KG1 (cell line): ENCODE measurements at regions not wholly inside any gene's neighbourhood (a gene's known extent, or its start where the extent isn't known, plus 50 kb on each side); places are given as distances from the start of the nearest gene placed in this dataset.

Source experiments
- DNase-seq: peaks from one replicate; lab custom pipeline; 2025; lab: John Stamatoyannopoulos, UW

DNA sequence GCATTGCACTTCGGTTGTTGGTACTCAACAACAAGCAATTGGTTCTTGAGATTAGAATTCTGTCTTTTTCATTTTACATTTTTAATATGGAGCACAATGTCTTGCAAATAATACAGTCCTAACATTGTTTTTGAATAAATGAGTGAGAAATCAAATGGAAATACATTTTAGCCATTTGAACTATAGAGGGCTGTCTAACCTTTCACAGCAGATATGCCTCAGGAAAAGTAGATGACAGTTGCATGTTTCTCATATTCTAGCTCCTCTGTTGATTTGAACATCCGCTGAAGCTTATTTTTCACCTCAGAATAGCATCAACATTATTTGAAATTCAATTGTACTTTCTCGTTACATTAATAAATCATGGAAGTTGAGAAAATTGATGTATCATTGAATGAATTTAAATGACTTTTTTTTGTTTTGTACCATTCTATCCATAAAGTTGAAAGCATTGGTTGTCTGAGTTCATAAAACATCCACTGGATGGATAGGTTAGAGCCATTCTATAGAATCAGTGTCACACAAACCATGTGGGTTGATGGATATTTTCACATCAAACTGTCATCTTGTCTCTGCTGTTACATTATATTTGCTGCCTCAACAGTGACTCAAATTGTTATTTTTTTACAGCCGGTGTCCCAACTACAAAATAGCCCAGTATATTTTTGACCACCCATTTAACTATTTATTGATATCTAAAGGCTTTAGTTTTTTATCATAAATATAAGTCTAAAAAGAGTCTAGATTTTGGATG is 928.3 kb downstream of the NSUN3 start:
- no peak for DNase-seq

DNA sequence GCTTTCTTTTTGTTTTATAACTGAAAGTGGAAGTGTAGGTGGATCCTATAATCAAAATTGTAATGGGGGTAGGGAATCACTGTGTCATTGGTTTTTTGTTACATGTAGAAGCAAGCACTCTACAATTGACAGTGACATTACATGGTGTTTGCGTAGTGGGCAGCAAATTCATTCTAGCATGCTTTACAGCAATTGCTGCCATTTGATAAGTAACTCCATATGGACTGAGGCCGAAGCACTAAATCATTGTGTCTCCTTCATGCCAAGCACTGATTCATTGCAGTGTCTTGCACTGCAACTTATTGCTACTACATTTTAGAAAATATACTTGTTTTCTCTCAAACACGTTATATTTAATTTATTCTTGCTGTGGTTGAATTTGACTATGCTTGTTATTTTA is 933.9 kb downstream of the NSUN3 start:
- DNase-seq: no peak

DNA sequence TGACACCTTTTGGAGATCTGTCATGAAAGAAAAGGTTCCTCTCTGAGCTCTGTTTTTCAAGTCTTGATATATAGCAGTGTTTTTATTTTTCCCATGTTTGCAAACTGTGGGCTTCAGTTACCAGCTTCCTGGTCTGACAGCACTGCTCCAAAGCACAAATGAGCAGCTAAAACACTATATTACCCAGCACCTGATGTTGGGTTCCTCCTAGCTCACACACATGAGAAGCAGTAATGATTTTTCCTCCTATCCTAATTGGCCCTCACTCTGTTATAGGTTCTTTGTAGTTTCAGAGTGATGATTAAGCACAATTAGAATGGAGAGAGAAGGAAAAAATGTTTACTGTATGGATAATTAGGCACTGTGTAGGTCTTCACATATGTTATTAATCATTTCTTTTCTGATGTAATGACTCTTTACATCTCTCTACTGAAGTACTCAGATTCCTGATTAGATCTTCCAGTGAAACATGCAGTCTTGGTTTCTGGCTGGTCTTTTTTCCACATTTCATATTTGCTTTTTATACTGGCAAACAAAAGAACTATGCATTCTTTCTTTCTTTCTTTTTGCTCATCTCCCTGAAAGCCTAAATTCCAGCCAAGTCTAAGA is 939.7 kb downstream of the NSUN3 start:
- no peak for DNase-seq

DNA sequence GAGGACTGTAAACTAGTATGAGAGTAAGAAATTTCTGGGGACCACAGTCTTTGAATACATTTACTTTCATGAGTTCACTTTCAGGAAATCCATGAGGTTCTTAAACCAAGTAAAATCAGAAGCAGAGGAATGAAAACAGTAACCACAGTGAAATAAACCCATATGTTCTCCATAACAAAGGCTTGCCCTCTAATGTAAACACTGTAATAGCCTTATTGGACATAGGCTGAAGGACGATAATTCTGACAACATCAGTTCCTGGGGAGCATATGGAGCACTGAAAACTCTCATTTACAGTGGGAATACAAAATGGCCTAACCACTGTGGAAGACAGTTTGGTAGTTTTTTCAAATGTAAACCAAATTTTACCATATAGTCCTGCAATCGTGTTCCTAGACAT is 965.8 kb downstream of the NSUN3 start:
- no peak for DNase-seq

DNA sequence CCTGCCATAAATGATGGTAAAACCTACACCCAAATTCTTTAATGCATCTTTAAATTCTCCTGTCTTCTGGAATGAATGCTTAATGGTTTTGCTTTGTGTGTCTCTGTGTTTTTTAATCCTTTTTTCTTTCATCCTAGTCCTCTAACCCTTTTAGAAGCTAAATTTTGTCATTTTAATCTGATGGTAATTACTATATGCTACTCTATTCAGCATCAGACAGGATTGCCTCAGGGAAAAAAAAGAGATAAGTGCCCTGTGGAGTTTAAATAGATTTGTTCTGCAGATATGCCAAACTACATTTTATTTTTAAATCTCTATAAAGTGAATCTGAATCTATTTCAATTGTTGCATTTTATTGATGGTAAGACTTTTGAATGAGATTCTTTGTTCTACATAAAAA is 966.8 kb downstream of the NSUN3 start:
- no peak for DNase-seq

DNA sequence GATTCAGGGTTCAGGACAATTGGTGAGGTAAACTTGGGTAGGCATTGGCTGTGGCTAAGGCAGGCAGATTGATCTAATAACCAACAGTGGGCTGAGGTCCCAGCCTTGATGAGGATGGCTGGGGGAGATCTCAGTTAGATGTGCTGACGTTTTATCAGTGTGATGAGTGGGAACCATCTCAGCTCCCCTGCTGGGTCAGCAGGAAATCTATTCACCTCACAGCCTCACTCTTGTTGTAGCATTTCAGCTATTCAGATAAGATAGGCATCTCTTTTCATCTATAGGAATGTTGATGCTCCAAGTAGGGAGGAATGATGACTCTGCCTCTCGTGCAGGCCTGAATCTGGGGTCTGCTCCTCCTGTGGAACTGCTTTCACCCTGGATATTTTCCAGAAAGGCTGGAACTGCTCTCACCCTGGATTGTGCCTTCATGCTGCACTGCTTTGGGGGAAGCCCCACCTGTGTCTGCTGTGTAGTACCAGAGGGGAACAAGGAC is 973.7 kb downstream of the NSUN3 start:
- DNase-seq: no peak

DNA sequence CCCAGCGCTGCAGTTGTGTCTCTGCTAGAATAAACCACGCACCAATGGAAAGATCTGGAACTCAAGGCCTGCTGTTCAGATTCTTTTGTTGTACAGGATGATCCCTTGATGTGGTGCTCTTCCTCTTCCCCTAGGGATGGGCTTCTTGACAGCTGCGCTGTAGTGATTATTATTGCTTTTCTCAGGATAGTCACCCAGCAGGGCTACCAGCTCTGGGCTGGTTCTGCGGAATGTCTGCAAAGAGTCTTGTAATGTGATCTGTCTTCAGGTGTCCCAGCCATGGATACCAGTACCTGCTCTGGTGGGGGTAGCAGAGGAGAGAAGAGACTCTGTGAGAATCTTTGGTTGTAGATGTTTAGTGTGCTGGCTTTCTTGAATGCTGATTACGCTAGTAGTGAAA is 974.2 kb downstream of the NSUN3 start:
- no peak for DNase-seq

DNA sequence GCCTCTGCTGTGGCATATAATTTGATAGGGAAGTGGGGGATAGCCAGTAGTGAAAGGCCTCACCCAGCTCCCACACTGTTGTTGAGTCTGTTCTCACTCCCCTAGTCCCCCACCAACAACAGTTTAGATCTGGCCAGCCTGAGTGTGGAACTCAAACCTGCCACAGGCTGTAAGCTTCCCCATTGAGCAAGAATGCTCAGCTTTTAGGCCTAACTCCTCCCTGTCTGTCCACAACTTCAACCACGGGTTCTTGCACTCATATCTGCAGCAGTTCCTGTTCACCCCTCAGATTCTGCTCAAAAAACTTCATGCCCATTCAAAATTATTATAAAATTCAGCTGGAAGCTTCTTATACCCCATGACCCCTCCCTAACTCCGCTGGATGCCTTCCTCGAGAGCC is 975.1 kb downstream of the NSUN3 start:
- DNase-seq: no peak

DNA sequence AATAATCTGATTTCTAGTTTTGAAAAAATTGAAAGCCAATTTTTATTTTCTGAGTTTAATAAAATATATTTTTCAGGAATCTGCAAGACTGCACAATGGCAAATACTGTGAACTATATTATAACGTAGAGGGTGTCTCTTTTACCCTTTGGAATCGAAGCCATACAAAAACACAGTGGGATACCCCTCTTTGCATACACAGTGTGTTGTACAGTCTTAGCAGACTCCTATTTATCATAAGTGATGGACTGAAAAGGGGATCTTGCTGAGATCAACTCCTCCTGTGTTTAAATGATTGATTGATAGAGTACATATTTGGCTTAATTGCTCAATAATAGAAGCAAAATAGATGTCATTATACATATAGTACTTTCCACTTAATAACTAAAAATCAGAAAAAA is 981.2 kb downstream of the NSUN3 start:
- DNase-seq: no peak

DNA sequence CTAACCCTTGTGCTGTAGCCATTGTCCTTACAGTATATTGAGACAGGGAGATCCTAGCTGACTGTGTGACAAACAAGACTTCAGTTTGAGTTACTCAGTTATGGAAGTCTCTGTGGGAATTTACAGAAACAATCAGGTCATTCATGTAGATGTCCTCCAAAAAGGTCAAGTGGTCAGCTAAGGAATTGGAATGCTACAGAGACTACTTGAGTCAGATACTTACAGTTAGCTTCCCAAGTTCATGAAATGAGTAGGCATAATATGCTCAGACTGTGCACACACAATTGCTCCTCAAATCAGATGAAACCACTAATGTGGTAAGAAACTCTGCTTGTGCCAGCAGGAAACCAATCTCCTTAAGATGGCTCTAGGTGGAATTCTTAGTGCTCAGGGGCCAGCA is 985.7 kb downstream of the NSUN3 start:
- DNase-seq: no peak

DNA sequence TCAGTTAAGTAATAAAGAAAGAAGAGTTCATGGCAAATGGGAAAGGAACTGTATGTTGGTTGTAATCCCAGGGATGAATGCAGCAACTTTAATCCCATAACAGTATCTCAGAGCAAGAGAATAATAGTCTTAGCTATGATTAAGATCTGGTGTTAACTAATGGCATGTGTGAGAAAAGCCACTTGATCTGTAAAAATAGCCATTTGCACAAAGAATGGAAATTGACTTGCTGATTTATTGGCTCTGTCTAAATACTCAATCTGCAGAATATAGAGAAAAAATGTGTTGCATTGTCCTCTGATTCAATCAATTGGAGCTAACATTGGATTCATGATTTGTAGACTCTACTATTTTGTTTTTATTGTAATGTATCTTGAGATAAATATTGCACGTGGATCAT is 987.0 kb downstream of the NSUN3 start:
- no peak for DNase-seq

DNA sequence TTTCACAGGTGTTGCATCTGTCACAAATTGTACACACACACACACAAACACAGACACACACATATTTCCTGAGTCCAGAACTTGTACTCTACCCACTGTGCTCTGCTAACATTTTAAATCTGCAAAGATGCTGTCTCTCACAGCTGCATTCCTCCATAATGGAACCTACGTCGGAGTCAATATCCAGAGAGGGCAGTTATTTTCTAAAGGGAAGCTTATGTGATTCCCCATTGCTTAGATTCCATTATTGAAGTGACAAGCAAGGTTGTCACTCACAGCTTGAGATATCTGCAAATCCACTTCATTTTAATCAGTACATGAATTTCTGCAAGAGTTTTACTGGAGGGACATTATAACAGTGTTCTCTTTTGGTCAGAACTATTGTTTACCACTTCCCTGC is 992.4 kb downstream of the NSUN3 start:
- no peak for DNase-seq

DNA sequence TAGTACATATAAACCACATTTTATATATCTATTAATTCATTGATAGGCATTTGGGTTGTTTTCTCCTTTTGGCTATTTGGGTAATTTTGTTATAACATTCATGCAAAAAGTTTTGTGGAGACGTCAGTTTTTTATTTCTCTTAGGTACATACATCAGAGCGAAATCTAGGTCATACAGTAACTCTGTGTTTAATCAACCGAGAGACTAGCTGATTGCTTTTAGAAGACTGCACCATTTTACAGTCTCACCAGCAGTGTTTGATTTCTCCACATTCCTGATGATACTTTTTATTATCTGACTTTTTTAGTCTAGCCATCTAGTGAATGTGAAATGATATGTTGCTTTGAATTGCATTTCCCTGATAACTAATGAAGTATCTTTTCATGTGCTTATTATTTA is 1019.3 kb downstream of the NSUN3 start:
- no peak for DNase-seq

DNA sequence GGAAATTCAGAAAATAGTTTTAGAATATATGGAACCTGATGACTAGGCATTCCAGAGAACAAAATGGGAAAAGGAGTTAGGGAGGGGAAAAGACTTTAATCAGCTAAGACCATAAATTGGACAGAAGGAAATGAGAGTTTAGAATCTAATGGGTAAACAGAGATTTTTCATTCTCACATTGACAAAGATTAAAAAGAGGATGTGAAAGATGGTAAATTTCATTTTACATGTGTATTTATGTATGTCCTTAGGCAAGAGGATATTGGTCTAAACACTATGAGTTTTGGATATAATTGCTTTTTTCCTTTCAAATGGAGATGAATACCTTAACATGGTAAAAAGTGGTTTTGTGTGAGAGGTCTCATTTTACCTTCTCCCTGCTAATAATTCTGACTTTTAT is 1021.9 kb downstream of the NSUN3 start:
- DNase-seq: no peak

DNA sequence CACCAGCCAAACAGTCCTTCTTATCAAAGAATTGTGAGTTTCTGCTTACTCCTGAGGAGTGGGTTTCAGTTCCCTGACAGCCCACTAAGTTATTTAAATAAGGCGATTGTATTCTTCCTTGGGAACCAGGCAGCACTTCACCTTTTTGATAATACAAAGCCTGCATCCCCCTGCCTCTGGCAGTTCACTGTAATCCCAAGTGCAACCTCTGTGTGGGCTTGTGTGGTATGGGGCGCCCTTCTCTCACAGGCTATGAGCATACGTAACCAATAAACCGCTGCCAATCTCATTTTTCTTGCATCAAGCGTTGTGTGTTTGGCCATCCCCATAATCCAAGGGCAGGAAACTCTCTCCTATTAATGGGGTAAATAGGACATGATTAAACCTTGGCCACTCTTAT is 1025.6 kb downstream of the NSUN3 start:
- DNase-seq: no peak

DNA sequence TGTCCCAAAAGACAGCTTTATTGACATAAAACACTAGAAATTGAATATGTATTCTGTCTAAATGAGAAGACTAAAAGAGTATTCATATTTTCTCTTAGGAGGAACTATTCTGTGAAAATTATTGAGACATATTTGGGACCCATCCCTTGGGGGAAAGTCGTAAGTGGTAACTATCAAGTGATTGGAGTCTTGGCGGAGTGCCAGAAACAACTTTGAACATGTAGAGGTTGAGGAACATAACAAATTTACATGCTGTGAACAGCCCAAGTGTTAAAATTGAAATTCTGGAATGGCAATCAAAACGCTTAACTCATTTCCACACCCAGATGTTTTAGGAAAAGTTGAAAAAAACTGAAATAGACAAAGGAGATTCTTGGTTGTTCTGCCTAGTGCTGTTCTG is 1034.6 kb downstream of the NSUN3 start:
- DNase-seq: no peak

DNA sequence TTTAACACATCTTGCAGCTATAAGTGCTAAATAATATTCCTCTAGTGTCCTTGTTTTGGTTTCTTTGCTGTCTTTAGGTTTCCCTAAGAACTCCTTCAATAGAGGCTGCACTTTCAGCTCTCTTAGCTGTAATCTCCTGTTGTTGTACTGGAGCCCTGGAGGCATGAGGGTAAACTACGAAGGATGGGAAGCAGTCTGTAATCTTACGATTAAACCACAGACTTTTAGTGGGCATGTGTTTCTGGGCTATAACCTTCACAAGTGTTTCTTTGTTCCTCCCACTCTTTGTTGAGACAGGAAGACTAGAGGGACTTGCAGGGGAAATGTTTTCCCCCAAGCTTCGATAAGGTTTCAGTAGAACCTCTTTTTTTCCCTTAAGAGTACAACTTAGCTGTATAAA is 1058.1 kb downstream of the NSUN3 start:
- DNase-seq: no peak

DNA sequence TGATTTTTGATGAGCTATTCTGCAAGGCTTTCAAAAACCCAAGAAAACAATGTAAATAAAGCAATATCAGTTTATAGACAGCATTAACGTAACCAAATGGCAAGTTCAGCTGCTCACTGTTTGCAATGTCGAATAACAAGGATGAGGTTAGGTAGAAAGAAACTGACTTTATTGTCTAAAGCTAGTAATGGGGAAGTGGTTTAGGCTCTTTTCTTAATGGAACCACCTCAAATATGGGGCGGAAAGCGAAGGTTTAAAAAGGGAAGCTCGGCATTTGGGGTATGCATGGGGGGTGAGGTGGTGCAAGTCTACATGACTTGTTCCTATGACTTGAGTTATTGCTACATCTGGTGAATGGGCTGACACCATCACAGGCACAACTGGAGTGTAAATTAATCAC is 1060.2 kb downstream of the NSUN3 start:
- DNase-seq: no peak

DNA sequence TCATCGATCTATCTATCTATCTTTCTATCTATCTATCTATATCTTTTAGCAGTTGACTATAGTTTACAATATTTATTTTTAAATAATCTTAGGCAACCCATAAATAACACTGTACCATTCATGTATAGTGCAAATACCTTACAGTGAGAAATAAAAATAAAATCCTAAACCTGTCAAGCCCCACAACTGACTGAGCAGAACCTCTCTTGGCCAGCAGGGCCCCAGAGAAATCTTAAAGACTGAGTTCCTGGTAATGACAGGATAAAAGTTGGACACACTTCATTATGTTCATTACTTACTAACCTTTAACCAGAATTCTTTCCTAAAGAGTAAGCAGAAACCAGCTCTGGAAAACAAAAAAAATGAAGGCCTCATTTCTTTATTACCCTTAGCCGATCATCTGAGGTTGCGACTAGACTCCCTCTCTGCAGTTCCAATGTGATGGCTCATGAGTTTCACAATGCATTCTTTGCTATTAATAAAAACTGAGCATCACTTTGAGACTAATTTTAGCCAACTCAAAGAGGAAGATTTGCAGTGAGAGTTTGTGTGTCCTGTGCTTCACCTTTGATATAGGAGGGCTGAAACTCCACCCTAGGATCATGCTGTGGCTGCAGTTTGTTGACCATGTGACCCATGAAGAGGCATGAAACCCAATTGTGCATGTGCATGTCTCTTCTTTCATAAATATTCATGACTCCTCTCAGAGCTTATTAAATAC is 1072.0 kb downstream of the NSUN3 start:
- DNase-seq: no peak

DNA sequence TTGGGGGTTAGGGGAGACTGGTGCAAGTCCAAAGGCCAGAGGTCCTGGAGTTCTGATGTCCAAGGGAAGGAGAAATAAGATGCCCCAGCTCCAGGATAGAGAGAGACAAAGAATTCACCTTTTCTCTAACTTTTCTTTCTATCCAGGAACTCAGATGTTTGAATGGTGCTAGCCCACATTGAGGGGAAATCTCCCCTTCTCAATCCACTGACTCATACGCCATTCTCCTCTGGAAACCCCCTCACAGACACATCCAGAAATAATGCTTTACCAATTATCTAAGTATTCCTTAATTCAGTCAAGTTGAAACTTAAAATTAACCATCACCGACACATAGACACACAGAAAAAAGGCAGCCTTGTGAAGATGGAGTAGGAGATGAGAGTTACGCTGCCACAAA is 1085.2 kb downstream of the NSUN3 start:
- DNase-seq: no peak

DNA sequence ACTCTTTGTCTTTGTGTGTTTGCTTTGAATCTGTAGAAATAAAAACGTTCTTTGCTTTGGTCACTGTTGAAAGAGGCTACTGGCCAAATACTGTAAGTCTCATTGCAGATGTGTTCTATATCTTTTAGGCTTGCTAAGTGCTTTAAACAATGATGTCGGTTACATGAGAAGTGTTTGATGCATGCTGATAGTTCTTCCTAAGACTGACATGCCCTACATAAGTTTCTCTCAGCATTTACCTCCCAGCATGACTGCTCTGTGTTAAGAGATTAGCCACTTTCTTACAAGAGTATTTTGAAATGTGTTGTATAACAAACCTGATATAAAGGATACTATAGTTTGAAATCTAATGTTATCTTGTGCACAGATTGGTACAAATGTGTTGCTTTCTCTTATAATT is 1088.7 kb downstream of the NSUN3 start:
- DNase-seq: no peak

DNA sequence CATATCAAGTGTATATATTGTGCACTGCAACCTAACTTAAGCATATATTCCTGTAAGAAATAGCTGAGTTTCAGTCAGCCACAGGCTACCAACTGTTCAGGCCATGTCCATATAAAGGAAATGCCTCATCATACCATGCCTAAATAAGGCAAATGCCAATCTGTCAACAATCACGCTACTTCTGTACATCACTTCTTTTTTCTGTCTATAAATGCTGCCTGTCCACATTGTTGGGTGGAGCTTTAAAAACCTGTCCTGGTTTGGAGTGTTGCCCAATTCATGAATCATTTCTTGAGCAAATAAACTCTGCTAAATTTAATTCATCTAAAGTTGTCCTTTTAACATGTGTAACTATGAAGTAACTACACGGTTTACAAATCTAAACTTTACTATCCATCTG is 1091.9 kb downstream of the NSUN3 start:
- no peak for DNase-seq

DNA sequence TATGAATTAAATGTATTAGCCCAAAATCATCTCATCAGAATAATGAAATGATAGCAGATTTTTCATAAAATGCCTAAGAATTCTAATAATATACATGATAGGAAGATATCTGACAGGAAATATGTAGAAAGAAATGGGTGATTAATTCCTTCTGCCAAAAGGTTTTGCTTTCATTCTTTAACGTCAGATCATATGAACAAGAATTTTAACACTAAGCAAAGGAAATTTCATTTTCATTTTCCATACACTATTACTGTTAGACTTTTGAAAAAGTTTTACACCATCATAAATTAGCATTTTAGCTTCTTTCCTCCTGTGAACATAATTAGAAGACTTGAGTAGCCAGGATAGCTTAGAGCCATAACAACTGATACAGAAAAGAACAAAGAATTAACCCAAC is 1099.9 kb downstream of the NSUN3 start:
- DNase-seq: no peak
